Glutamatergic neuron (in vitro differentiated cells): ENCODE measurements at regions not wholly inside any gene's neighbourhood (a gene's known extent, or its start where the extent isn't known, plus 50 kb on each side); places are given as distances from the start of the nearest gene placed in this dataset.

Experiments used
- DNase-seq: peaks from one replicate; pipeline ENCODE4 v3.0.0; 2022
- H3K27ac Mint-ChIP-seq: one replicate; pipeline ENCODE4 v1.8.0; 2020; ENCODE audit warnings: mild to moderate bottlenecking, mixed read lengths, inconsistent platforms; ENCODE audit not compliant: unreplicated experiment
- H3K27me3 Mint-ChIP-seq: one replicate; pipeline ENCODE4 v1.8.0; 2020; ENCODE audit warnings: mild to moderate bottlenecking, moderate library complexity, mixed read lengths, inconsistent platforms; ENCODE audit not compliant: unreplicated experiment
- H3K36me3 Mint-ChIP-seq: one replicate; pipeline ENCODE4 v1.8.0; 2020; ENCODE audit warnings: mild to moderate bottlenecking, mixed read lengths, inconsistent platforms; ENCODE audit not compliant: unreplicated experiment
- H3K4me1 Mint-ChIP-seq: one replicate; pipeline ENCODE4 v1.8.0; 2020; ENCODE audit warnings: mild to moderate bottlenecking, low read depth, mixed read lengths, inconsistent platforms; ENCODE audit not compliant: unreplicated experiment
- H3K4me3 Mint-ChIP-seq: one replicate; pipeline ENCODE4 v1.8.0; 2020; ENCODE audit warnings: mild to moderate bottlenecking, mixed read lengths, inconsistent platforms; ENCODE audit not compliant: unreplicated experiment
- H3K9me3 Mint-ChIP-seq: one replicate; pipeline ENCODE4 v1.8.0; 2020; ENCODE audit warnings: mild to moderate bottlenecking, moderate library complexity, mixed read lengths, inconsistent platforms; ENCODE audit not compliant: unreplicated experiment
- CTCF ChIP-seq: fragments of 200-600 bp; sonication (generic); IDR thresholded peaks from one replicate; pipeline ENCODE4 v1.5.0; 2021; ENCODE audit not compliant: partially characterized antibody, unreplicated experiment

GRCh38 chr4:77437079-77437478 lies 168.5 kb upstream of the CXCL13 start:
- H3K27ac Mint-ChIP-seq, result no peak overlapping the region
- H3K9me3 Mint-ChIP-seq, result no peaks in the 10 kb centered on the region
- DNase-seq, result no peak
- no peak overlapping the region for H3K4me3 Mint-ChIP-seq
- no peaks in the 10 kb centered on the region for H3K4me1 Mint-ChIP-seq
- no peaks in the 10 kb centered on the region for H3K36me3 Mint-ChIP-seq
- no peaks in the 10 kb centered on the region for H3K27me3 Mint-ChIP-seq
- TF ChIP-seq CTCF, result no peak

GRCh38 chr4:77438549-77438948 lies 167.1 kb upstream of the CXCL13 start:
- Mint-ChIP-seq H3K9me3 (no peaks in the 10 kb centered on the region), H3K4me3 (no peak overlapping the region), H3K36me3 (no peaks in the 10 kb centered on the region), H3K27ac (no peak overlapping the region), H3K27me3 (no peaks in the 10 kb centered on the region), H3K4me1 (no peaks in the 10 kb centered on the region)
- DNase-seq, result no peak
- no peak for TF ChIP-seq CTCF

GRCh38 chr4:77443941-77444340 lies 161.7 kb upstream of the CXCL13 start:
- Mint-ChIP-seq H3K4me1 (no peaks in the 10 kb centered on the region), H3K27ac (no peak overlapping the region), H3K36me3 (no peaks in the 10 kb centered on the region), H3K27me3 (no peaks in the 10 kb centered on the region), H3K4me3 (no peak overlapping the region), H3K9me3 (no peaks in the 10 kb centered on the region)
- no peak for DNase-seq
- no peak for TF ChIP-seq CTCF

- H3K9me3 Mint-ChIP-seq, result no peaks in the 10 kb centered on the region
- H3K4me1 Mint-ChIP-seq, result no peaks in the 10 kb centered on the region
- no peak overlapping the region for H3K27ac Mint-ChIP-seq
- H3K4me3 Mint-ChIP-seq, result no peak overlapping the region
- no peak for TF ChIP-seq CTCF
- no peaks in the 10 kb centered on the region for H3K27me3 Mint-ChIP-seq
- H3K36me3 Mint-ChIP-seq, result no peaks in the 10 kb centered on the region
- DNase-seq, result no peak
Measured at GRCh38 chr4:77445823-77446222, 159.8 kb upstream of the CXCL13 start.

- Mint-ChIP-seq H3K27me3 (no peaks in the 10 kb centered on the region), H3K36me3 (no peaks in the 10 kb centered on the region), H3K4me3 (no peak overlapping the region), H3K9me3 (no peaks in the 10 kb centered on the region), H3K4me1 (no peaks in the 10 kb centered on the region), H3K27ac (no peak overlapping the region)
- DNase-seq, result no peak
- TF ChIP-seq CTCF, result no peak
Measured at GRCh38 chr4:77446601-77447000, 159.0 kb upstream of the CXCL13 start.
